ENCODE measurements at regions not wholly inside any gene's neighbourhood (a gene's known extent, or its start where the extent isn't known, plus 50 kb on each side); places are given as distances from the start of the nearest gene placed in this dataset.

- Histone ChIP-seq H3K27ac (ENCODE audit: low read depth, low read length, poor library complexity, severe bottlenecking) (no peak overlapping the region), H4K20me1 (ENCODE audit: insufficient read depth, low read length) (no peaks in the 10 kb centered on the region), H3K4me2 (ENCODE audit: low read length) (no peak overlapping the region), H3K9me3 (ENCODE audit: low read length) (no peaks in the 10 kb centered on the region), H2AFZ (ENCODE audit: low read length) (no peak overlapping the region), H3K79me2 (ENCODE audit: insufficient read depth, low read depth, low read length) (no peaks in the 10 kb centered on the region), H3K4me3 (ENCODE audit: low read depth, low read length, poor library complexity, severe bottlenecking) (no peak overlapping the region), H3K4me1 (ENCODE audit: insufficient read depth, low read length, poor library complexity, severe bottlenecking) (no peaks in the 10 kb centered on the region), H3K36me3 (ENCODE audit: insufficient read depth, low read length) (no peaks in the 10 kb centered on the region), H3K9me2 (ENCODE audit: insufficient read depth, low read length) (no peaks in the 10 kb centered on the region)
- DNase-seq (ENCODE audit: low spot score) = no peak
- intact Hi-C loops (cut with micrococcal nuclease; ENCODE audit: unreplicated experiment) = no loop called here
- TF ChIP-seq CTCF (conservative IDR thresholded peaks at IDR 0.05; ENCODE audit: low read length) (no peak), EZH2phosphoT487 (IDR thresholded peaks at IDR 0.05; ENCODE audit: borderline replicate concordance, low read depth, low read length) (no peak)
- POLR2A ChIA-PET = no interaction called here
- no TSS peak for BruUV-seq (replicated peaks)
- CTCF ChIA-PET (ENCODE audit: unreplicated experiment) = no interaction called here
These were observed 804.6 kb upstream of the ZWINT start for GRCh38 chr10:57165671-57166070.

GRCh38 chr10:57162231-57162630, 801.2 kb upstream of the ZWINT start:
- DNase-seq (ENCODE audit: low spot score) = no peak
- no peak overlapping the region for H3K4me2 ChIP-seq (ENCODE audit: low read length)
- H3K36me3 ChIP-seq (ENCODE audit: insufficient read depth, low read length) = no peaks in the 10 kb centered on the region
- no peak overlapping the region for H3K4me3 ChIP-seq (ENCODE audit: low read depth, low read length, poor library complexity, severe bottlenecking)
- no peaks in the 10 kb centered on the region for H4K20me1 ChIP-seq (ENCODE audit: insufficient read depth, low read length)
- intact Hi-C loops (cut with micrococcal nuclease; ENCODE audit: unreplicated experiment) = no loop called here
- H3K79me2 ChIP-seq (ENCODE audit: insufficient read depth, low read depth, low read length) = no peaks in the 10 kb centered on the region
- no peaks in the 10 kb centered on the region for H3K9me3 ChIP-seq (ENCODE audit: low read length)
- no TSS peak for BruUV-seq (replicated peaks)
- no peak overlapping the region for H3K27ac ChIP-seq (ENCODE audit: low read depth, low read length, poor library complexity, severe bottlenecking)
- no peaks in the 10 kb centered on the region for H3K9me2 ChIP-seq (ENCODE audit: insufficient read depth, low read length)
- ChIA-PET CTCF (ENCODE audit: unreplicated experiment) (no interaction called here), POLR2A (no interaction called here)
- TF ChIP-seq CTCF (conservative IDR thresholded peaks at IDR 0.05; ENCODE audit: low read length) = no peak
- TF ChIP-seq EZH2phosphoT487 (IDR thresholded peaks at IDR 0.05; ENCODE audit: borderline replicate concordance, low read depth, low read length) = no peak
- no peaks in the 10 kb centered on the region for H3K4me1 ChIP-seq (ENCODE audit: insufficient read depth, low read length, poor library complexity, severe bottlenecking)
- no peak overlapping the region for H2AFZ ChIP-seq (ENCODE audit: low read length)

- DNase-seq (ENCODE audit: low spot score) = no peak
- ChIA-PET POLR2A (no interaction called here), CTCF (ENCODE audit: unreplicated experiment) (no interaction called here)
- Histone ChIP-seq H2AFZ (ENCODE audit: low read length) (no peak overlapping the region), H3K4me1 (ENCODE audit: insufficient read depth, low read length, poor library complexity, severe bottlenecking) (no peaks in the 10 kb centered on the region), H3K79me2 (ENCODE audit: insufficient read depth, low read depth, low read length) (no peaks in the 10 kb centered on the region), H3K9me3 (ENCODE audit: low read length) (no peaks in the 10 kb centered on the region), H3K4me3 (ENCODE audit: low read depth, low read length, poor library complexity, severe bottlenecking) (no peak overlapping the region), H3K9me2 (ENCODE audit: insufficient read depth, low read length) (no peaks in the 10 kb centered on the region), H4K20me1 (ENCODE audit: insufficient read depth, low read length) (no peaks in the 10 kb centered on the region), H3K27ac (ENCODE audit: low read depth, low read length, poor library complexity, severe bottlenecking) (no peak overlapping the region), H3K36me3 (ENCODE audit: insufficient read depth, low read length) (no peaks in the 10 kb centered on the region), H3K4me2 (ENCODE audit: low read length) (no peak overlapping the region)
- no peak for TF ChIP-seq CTCF (conservative IDR thresholded peaks at IDR 0.05; ENCODE audit: low read length)
- no peak for TF ChIP-seq EZH2phosphoT487 (IDR thresholded peaks at IDR 0.05; ENCODE audit: borderline replicate concordance, low read depth, low read length)
- no TSS peak for BruUV-seq (replicated peaks)
- intact Hi-C loops (cut with micrococcal nuclease; ENCODE audit: unreplicated experiment) = no loop called here
These were observed 800.1 kb upstream of the ZWINT start for GRCh38 chr10:57161157-57161556.
